COLO668 (cell line): ENCODE measurements at regions not wholly inside any gene's neighbourhood (a gene's known extent, or its start where the extent isn't known, plus 50 kb on each side); places are given as distances from the start of the nearest gene placed in this dataset.

Source experiments
- DNase-seq: peaks from one replicate; lab custom pipeline; 2025; ENCODE audit not compliant: unreplicated experiment; lab: John Stamatoyannopoulos, UW

- DNase-seq: no peak
These were observed 53.8 kb upstream of the CD83 start for GRCh38 chr6:14063756-14064155.

- DNase-seq: no peak
These were observed 52.2 kb upstream of the CD83 start for GRCh38 chr6:14065350-14065749.

- DNase-seq: no peak
These were observed 50.7 kb upstream of the CD83 start for GRCh38 chr6:14066782-14067406.

- DNase-seq: no peak
These were observed 49.9 kb upstream of the CD83 start for GRCh38 chr6:14067656-14068055.
